ENCODE measurements at regions not wholly inside any gene's neighbourhood (a gene's known extent, or its start where the extent isn't known, plus 50 kb on each side); places are given as distances from the start of the nearest gene placed in this dataset.

GRCh38 chr2:12895017-12895416 is 178.3 kb downstream of the TRIB2 start:
- Histone ChIP-seq H3K4me1 (ENCODE audit: insufficient read depth, low read length) (no peaks in the 10 kb centered on the region), H3K79me1 (ENCODE audit: insufficient read depth, low read depth, low read length, poor library complexity, severe bottlenecking) (no peaks in the 10 kb centered on the region), H4K91ac (ENCODE audit: insufficient read length, low read depth, low read length) (no peak overlapping the region), H3K27me3 (ENCODE audit: insufficient read depth, low read length) (no peaks in the 10 kb centered on the region), H4K8ac (replicated peaks; ENCODE audit: insufficient read length, low read depth, low read length) (no peak overlapping the region), H3K27ac (ENCODE audit: insufficient read length, low read depth, low read length) (no peak overlapping the region), H4K20me1 (ENCODE audit: control insufficient read depth, insufficient read depth, insufficient read length) (no peaks in the 10 kb centered on the region), H2BK20ac (ENCODE audit: low read depth, low read length, poor library complexity, severe bottlenecking) (no peak overlapping the region), H2BK120ac (ENCODE audit: low read depth, low read length, poor library complexity, severe bottlenecking) (no peak overlapping the region), H2BK15ac (ENCODE audit: low read depth, low read length) (no peak overlapping the region), H3K4ac (ENCODE audit: low read depth, low read length) (no peak overlapping the region), H3K9ac (ENCODE audit: extremely low read depth, insufficient read length, low read length) (no peak overlapping the region), H3K18ac (ENCODE audit: insufficient read length, low read depth, low read length) (no peak overlapping the region), H3T11ph (ENCODE audit: low read length) (no peak overlapping the region), H3K14ac (ENCODE audit: insufficient read depth, low read length) (no peak overlapping the region), H4K5ac (ENCODE audit: insufficient read length, low read depth, low read length) (no peak overlapping the region), H3K23ac (ENCODE audit: insufficient read length, low read depth, low read length) (no peak overlapping the region), H3K9me3 (ENCODE audit: control insufficient read depth, low read depth, low read length) (no peaks in the 10 kb centered on the region), H2BK5ac (ENCODE audit: insufficient read length, low read length) (no peak overlapping the region), H2AK5ac (ENCODE audit: insufficient read length, low read length) (no peak overlapping the region), H2AFZ (ENCODE audit: low read length) (no peak overlapping the region), H2BK12ac (ENCODE audit: insufficient read length, low read depth, low read length) (no peak overlapping the region), H3K4me2 (ENCODE audit: insufficient read depth, insufficient read length, low read length) (no peak overlapping the region), H3K23me2 (ENCODE audit: insufficient read length, low read depth, low read length, poor library complexity, severe bottlenecking) (no peaks in the 10 kb centered on the region), H3K79me2 (ENCODE audit: insufficient read depth, low read length) (no peaks in the 10 kb centered on the region), H3K56ac (ENCODE audit: insufficient read length, low read depth, low read length) (no peak overlapping the region)
- WGBS (ENCODE audit: extremely low coverage, insufficient read length, low lambda C conversion rate) = no CpG with 5 or more reads among the region's 2 CpGs
- H3K9me3 Mint-ChIP-seq = peaks cover 6 to 14% of the 10 kb centered on the region in 2 experiments
- DNase-seq = no peak
- no peaks in the 10 kb centered on the region for H3K4me1 Mint-ChIP-seq
- H3K27me3 Mint-ChIP-seq (ENCODE audit: low read depth) = no peaks in the 10 kb centered on the region
- no peak overlapping the region for H3K4me3 Mint-ChIP-seq
- no peak for TF ChIP-seq CTCF (conservative IDR thresholded peaks at IDR 0.05)
- no peak overlapping the region; a peak in 1 of 7 replicates for H3K27ac Mint-ChIP-seq
- 0 out of 7 replicates have a peak, but pooled peaks cover 0 to 4% (median 0%) of the 10 kb centered on the region in 3 experiments for H3K36me3 Mint-ChIP-seq (ENCODE audit: insufficient read depth in 1 of 3, low read depth in 3 of 3)
